NB4 (cell line): ENCODE measurements at regions not wholly inside any gene's neighbourhood (a gene's known extent, or its start where the extent isn't known, plus 50 kb on each side); places are given as distances from the start of the nearest gene placed in this dataset.

Experiments used
- CTCF ChIP-seq: IDR thresholded peaks from one replicate; pipeline ENCODE4 v1.5.1; 2012; ENCODE audit warnings: low read depth, low read length
- MAX ChIP-seq: IDR thresholded peaks from 2 replicates; pipeline ENCODE4 v1.6.1; 2011; ENCODE audit warnings: low read depth, low read length

GRCh38 chr6:102773636-102774035 lies 1380.1 kb downstream of the GRIK2 start:
- TF ChIP-seq MAX = no peak
- TF ChIP-seq CTCF = no peak
